ENCODE measurements at regions not wholly inside any gene's neighbourhood (a gene's known extent, or its start where the extent isn't known, plus 50 kb on each side); places are given as distances from the start of the nearest gene placed in this dataset.

- TF ChIP-seq TAF1 (IDR thresholded peaks at IDR 0.05; ENCODE audit: borderline replicate concordance, insufficient read depth, low read length): no peak
- no peak for TF ChIP-seq SIN3A (IDR thresholded peaks at IDR 0.05; ENCODE audit: borderline replicate concordance, insufficient read depth, low read length)
- no peak for TF ChIP-seq REST (IDR thresholded peaks at IDR 0.05; ENCODE audit: insufficient read depth in 1 of 2, low read depth in 2 of 2, low read length in 2 of 2)
- no peak for TF ChIP-seq POLR2AphosphoS5 (IDR thresholded peaks at IDR 0.05; ENCODE audit: low read depth, low read length)
- no peak for TF ChIP-seq FOXP2 (optimal IDR thresholded peaks at IDR 0.05; ENCODE audit: borderline replicate concordance, extremely low read depth, extremely low read length, insufficient read depth)
These were observed 301.7 kb downstream of the RPS24 start for GRCh38 chr10:78335371-78335690.
